Transverse colon (tissue), 4 donors: ENCODE measurements at regions not wholly inside any gene's neighbourhood (a gene's known extent, or its start where the extent isn't known, plus 50 kb on each side); places are given as distances from the start of the nearest gene placed in this dataset.
A peak's percentile ranks its signal among the peaks of the same experiment; 100 is the strongest.

Source experiments
- DNase-seq: peaks from one replicate; pipeline ENCODE4 v3.0.0-alpha.2; 2019
- H3K27ac ChIP-seq, 4 donors: fragments of 200-600 bp; sonication (generic); 2 replicates each; pipeline ENCODE4 v1.5.1; 2016 to 2018; ENCODE audit warnings: inconsistent platforms in 4 of 4
- H3K27me3 ChIP-seq: fragments of 200-600 bp; sonication (generic); 2 replicates; pipeline ENCODE4 v1.5.1; 2017; ENCODE audit warnings: inconsistent platforms
- H3K36me3 ChIP-seq, 4 donors: fragments of 200-600 bp; sonication (generic); 2 replicates each; pipeline ENCODE4 v1.5.1; 2017 to 2019; ENCODE audit warnings: inconsistent platforms in 4 of 4
- H3K4me1 ChIP-seq, 4 donors: fragments of 200-600 bp; sonication (generic); 2 replicates each; pipeline ENCODE4 v1.5.1; 2017 to 2020; ENCODE audit warnings: inconsistent platforms in 4 of 4
- H3K4me3 ChIP-seq, 4 donors: fragments of 200-600 bp; sonication (generic); 1 replicate in 1 of 4; 2 replicates in 3 of 4; pipeline versions ENCODE4 v1.5.1 to v1.6.1; 2017 to 2019; ENCODE audit warnings: inconsistent platforms in 4 of 4
- H3K9me3 ChIP-seq, 2 donors: fragments of 200-600 bp; sonication (generic); 2 replicates each; pipeline ENCODE4 v1.5.1; 2017 to 2019; ENCODE audit warnings: inconsistent platforms in 2 of 2
- EP300 ChIP-seq: sonication (generic); formaldehyde crosslinking; IDR thresholded peaks from one replicate; pipeline ENCODE4 v1.6.1; 2017; ENCODE audit warnings: antibody characterized with exemption, low read depth
- POLR2A ChIP-seq: fragments of 450-650 bp; IDR thresholded peaks from one replicate; pipeline ENCODE4 v1.6.1; 2016; ENCODE audit warnings: antibody characterized with exemption, mild to moderate bottlenecking, moderate library complexity
- POLR2AphosphoS5 ChIP-seq, 3 donors: sonication (generic); formaldehyde crosslinking; IDR thresholded peaks; one replicate each; pipeline ENCODE4 v1.6.1; 2016; ENCODE audit warnings: antibody characterized with exemption in 3 of 3
- WGBS, 2 donors: methylation state at CpG; one replicate each; pipeline ENCODE4 v1.1.5; 2018; ENCODE audit warnings: low coverage in 1 of 2; 5-methylcytosine and 5-hydroxymethylcytosine counted together
- in situ Hi-C, 4 donors: fragments of 200-750 bp; cut with MboI; loops; one replicate each; pipeline versions ENCODE4 v1.15.0 to v1.15.1; 2017; ENCODE audit warnings: low sequenced_read_pairs in 3 of 4, low pct_ligation_motif_present in 1 of 4, low pct_unique_long_range_greater_than_20kb in 1 of 4
- intact Hi-C: fragments of 100-400 bp; cut with DNase I; formaldehyde crosslinking; loops from one replicate; pipeline ENCODE4 v1.15.1; 2023; ENCODE audit warnings: low total_unique reads
- TF ChIP-seq, protein P1 (sequence below), 5 experiments: fragments of 200-600 bp in 3 of 5; fragments of 450-650 bp in 2 of 5; sonication (generic) in 3 of 5; IDR thresholded peaks; 1 replicate in 2 of 5; 2 replicates in 3 of 5; pipeline ENCODE4 v1.5.1; 2016 to 2017; ENCODE audit warnings: antibody characterized with exemption in 5 of 5, inconsistent platforms in 3 of 5, mild to moderate bottlenecking in 2 of 5, moderate library complexity in 1 of 5

DNA sequence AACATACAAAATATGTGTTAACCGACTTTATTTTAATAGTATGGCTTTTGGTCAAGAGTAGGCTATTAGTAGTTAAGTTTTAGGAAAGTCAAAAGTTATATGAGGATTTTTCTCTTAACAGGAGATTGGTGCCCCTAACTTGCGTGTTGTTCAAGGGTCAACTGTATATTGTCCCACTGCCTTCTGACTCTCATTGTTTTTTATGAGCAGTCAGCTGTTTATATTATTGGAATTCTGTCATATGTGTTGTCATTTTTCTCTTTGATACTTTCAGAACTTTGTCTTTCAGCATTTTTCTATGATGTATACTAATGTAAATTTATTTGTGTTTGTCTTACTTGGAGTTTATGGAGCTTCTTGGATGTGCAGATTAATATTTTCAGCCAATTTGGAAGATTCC lies 142.1 kb upstream of the CMC1 start:
- 94 to 95% methylated on average over 2 of the region's 2 CpGs for WGBS, 2 donors
- Histone ChIP-seq H3K27ac (no peak overlapping the region), H3K36me3 (no peaks in the 10 kb centered on the region), H3K4me3 (no peak overlapping the region), H3K9me3 (peaks cover 21 to 22% of the 10 kb centered on the region in 2 donors), H3K27me3 (no peaks in the 10 kb centered on the region), H3K4me1 (peaks cover 0 to 10% (median 4%) of the 10 kb centered on the region in 4 donors)
- no peak for TF ChIP-seq POLR2AphosphoS5 (IDR thresholded peaks at IDR 0.05)
- TF ChIP-seq EP300 = no peak
- TF ChIP-seq POLR2A = no peak
- TF ChIP-seq, protein P1, sequence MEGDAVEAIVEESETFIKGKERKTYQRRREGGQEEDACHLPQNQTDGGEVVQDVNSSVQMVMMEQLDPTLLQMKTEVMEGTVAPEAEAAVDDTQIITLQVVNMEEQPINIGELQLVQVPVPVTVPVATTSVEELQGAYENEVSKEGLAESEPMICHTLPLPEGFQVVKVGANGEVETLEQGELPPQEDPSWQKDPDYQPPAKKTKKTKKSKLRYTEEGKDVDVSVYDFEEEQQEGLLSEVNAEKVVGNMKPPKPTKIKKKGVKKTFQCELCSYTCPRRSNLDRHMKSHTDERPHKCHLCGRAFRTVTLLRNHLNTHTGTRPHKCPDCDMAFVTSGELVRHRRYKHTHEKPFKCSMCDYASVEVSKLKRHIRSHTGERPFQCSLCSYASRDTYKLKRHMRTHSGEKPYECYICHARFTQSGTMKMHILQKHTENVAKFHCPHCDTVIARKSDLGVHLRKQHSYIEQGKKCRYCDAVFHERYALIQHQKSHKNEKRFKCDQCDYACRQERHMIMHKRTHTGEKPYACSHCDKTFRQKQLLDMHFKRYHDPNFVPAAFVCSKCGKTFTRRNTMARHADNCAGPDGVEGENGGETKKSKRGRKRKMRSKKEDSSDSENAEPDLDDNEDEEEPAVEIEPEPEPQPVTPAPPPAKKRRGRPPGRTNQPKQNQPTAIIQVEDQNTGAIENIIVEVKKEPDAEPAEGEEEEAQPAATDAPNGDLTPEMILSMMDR (IDR thresholded peaks at IDR 0.05) = no peak
- no peak for DNase-seq
- in situ Hi-C loops (no loop called here), intact Hi-C loops (no loop called here)

DNA sequence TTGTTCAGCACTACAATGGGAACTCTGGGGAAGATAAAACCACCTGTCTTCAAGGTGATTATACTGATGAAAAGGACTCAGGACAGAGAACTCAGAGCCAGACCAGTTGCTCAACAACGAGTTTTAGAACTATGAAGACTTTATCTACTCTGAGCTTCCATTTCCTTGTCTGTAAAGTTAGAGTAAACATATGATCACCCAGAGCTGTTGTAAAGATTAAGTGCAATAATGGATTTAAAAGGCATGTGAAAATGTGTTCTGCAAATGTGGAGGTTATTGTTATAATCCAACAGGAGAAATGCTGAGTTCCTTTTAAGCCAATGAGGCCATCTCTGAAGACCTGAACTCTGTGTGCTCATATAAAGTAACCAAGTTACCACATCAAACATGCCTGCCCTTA lies 139.7 kb upstream of the CMC1 start:
- in situ Hi-C loops = no loop called here
- intact Hi-C loops = no loop called here
- peaks cover 18 to 21% of the 10 kb centered on the region in 2 donors for H3K9me3 ChIP-seq
- H3K4me1 ChIP-seq = peaks cover 0 to 10% (median 4%) of the 10 kb centered on the region in 4 donors
- H3K27me3 ChIP-seq = no peaks in the 10 kb centered on the region
- WGBS, 2 donors = 39 to 57% methylated on average over 1 of the region's 1 CpG
- H3K27ac ChIP-seq = peak overlapping the region; percentile 15 to 45 (median 28)
- H3K4me3 ChIP-seq = no peak overlapping the region
- no peak for DNase-seq
- H3K36me3 ChIP-seq = no peaks in the 10 kb centered on the region
- TF ChIP-seq POLR2AphosphoS5 (IDR thresholded peaks at IDR 0.05) (no peak), EP300 (no peak), POLR2A (no peak)
- TF ChIP-seq, protein P1 (IDR thresholded peaks at IDR 0.05) = no peak

DNA sequence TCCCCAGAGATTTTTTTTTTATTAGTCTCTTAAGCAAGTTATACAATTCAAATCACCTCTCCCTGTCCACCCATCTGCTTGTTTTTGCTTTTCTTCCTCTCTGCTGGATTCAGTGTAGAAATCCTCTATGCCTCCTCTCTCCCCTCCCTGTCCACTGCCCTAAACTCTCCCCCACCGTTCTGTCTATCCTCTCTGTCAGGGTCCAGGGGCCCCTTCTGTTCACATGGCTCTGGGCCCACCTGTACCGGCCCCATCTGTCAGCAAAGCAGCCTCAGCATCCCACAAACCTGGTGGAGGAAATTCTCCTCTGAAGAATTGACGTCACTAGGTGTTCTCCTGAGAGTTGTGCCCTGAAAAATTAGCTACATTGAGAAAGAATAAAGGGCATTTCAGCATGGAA lies 137.6 kb upstream of the CMC1 start:
- no peak for TF ChIP-seq POLR2AphosphoS5 (IDR thresholded peaks at IDR 0.05)
- TF ChIP-seq, protein P1 (IDR thresholded peaks at IDR 0.05) = no peak
- no peak for TF ChIP-seq POLR2A
- no peak for TF ChIP-seq EP300
- Histone ChIP-seq H3K9me3 (peaks cover 14 to 16% of the 10 kb centered on the region in 2 donors), H3K4me3 (no peak overlapping the region), H3K27me3 (no peaks in the 10 kb centered on the region), H3K4me1 (peaks cover 0 to 10% (median 4%) of the 10 kb centered on the region in 4 donors), H3K27ac (no peak overlapping the region), H3K36me3 (no peaks in the 10 kb centered on the region)
- in situ Hi-C loops (no loop called here), intact Hi-C loops (no loop called here)
- 65 to 75% methylated on average over 3 of the region's 3 CpGs for WGBS, 2 donors
- no peak for DNase-seq

DNA sequence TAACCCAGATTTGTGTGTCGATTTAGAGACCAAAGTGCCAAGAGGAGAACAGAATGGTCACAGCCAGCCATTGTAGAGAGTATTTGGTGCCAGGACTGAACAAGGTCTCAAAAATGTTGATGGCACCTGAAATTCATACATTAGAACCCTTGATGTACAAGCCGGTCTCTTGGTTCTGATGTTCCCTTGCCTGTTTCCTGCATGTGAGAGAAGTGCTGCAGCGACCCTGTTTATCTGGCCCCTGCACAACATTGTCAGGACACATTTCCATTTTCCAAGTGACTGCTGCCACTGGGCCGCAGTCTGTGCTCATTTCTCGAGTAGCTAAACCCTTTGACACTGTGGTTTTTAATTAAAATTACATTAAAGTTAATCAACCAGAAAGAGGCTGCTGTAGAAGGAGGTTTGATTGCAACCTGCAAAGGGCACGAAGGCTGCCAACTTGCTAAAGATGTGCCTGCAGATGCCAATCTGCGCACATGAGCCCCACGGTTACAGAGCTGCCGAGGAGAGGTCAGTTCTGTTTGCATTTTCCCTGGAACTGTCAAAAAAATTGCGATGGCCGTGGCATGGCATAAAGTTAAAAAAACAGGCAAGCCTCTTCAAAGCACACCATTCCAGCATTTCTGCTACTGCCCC lies 136.4 kb upstream of the CMC1 start:
- intact Hi-C loops (no loop called here), in situ Hi-C loops (no loop called here)
- WGBS, 2 donors = 88% methylated on average over 11 of the region's 11 CpGs
- TF ChIP-seq, protein P1 (IDR thresholded peaks at IDR 0.05) = no peak
- TF ChIP-seq EP300 (no peak), POLR2A (no peak), POLR2AphosphoS5 (IDR thresholded peaks at IDR 0.05) (no peak)
- DNase-seq = no peak
- Histone ChIP-seq H3K27me3 (no peaks in the 10 kb centered on the region), H3K4me1 (peaks cover 0 to 10% (median 4%) of the 10 kb centered on the region in 4 donors), H3K9me3 (peaks cover 2 to 4% of the 10 kb centered on the region in 2 donors), H3K27ac (no peak overlapping the region), H3K4me3 (no peak overlapping the region), H3K36me3 (no peaks in the 10 kb centered on the region)
